Liver (tissue), 8 donors: ENCODE measurements at regions not wholly inside any gene's neighbourhood (a gene's known extent, or its start where the extent isn't known, plus 50 kb on each side); places are given as distances from the start of the nearest gene placed in this dataset.

Source experiments
- DNase-seq: peaks from one replicate; pipeline ENCODE4 v3.0.0-alpha.2; 2017; ENCODE audit warnings: low spot score
- H3K27ac ChIP-seq, 2 donors: one replicate each; pipeline ENCODE4 v1.7.0; 2013; ENCODE audit warnings: inconsistent platforms in 2 of 2, low read length in 2 of 2, control low read depth in 1 of 2, low read depth in 1 of 2, mild to moderate bottlenecking in 1 of 2
- H3K27me3 ChIP-seq, 4 donors: one replicate each; pipeline versions ENCODE4 v1.6.1 to v1.7.0; 2013; ENCODE audit warnings: low read length in 3 of 4, inconsistent platforms in 1 of 4, mild to moderate bottlenecking in 1 of 4, moderate library complexity in 1 of 4; ENCODE audit not compliant: control insufficient read depth in 4 of 4, insufficient read depth in 4 of 4
- H3K36me3 ChIP-seq, 4 donors: one replicate each; pipeline versions ENCODE4 v1.6.1 to v1.7.0; 2013; ENCODE audit warnings: low read length in 3 of 4, mild to moderate bottlenecking in 3 of 4, low read depth in 1 of 4, moderate library complexity in 1 of 4; ENCODE audit not compliant: control insufficient read depth in 4 of 4, insufficient read depth in 3 of 4
- H3K4me1 ChIP-seq, 4 donors: one replicate each; pipeline versions ENCODE4 v1.6.1 to v1.7.0; 2013; ENCODE audit warnings: low read length in 3 of 4, mild to moderate bottlenecking in 3 of 4, moderate library complexity in 1 of 4; ENCODE audit not compliant: control insufficient read depth in 4 of 4, insufficient read depth in 4 of 4
- H3K4me3 ChIP-seq, 3 donors: one replicate each; pipeline versions ENCODE4 v1.6.1 to v1.7.0; 2013; ENCODE audit warnings: low read length in 3 of 3, control low read depth in 1 of 3, low read depth in 1 of 3, mild to moderate bottlenecking in 1 of 3
- H3K9ac ChIP-seq, 2 donors: one replicate each; pipeline ENCODE4 v1.7.0; 2013; ENCODE audit warnings: low read length in 2 of 2, mild to moderate bottlenecking in 2 of 2, moderate library complexity in 2 of 2, control low read depth in 1 of 2, low read depth in 1 of 2
- H3K9me3 ChIP-seq, 4 donors: one replicate each; pipeline versions ENCODE4 v1.6.1 to v1.7.0; 2013; ENCODE audit warnings: low read length in 3 of 4; ENCODE audit not compliant: control insufficient read depth in 4 of 4
- CTCF ChIP-seq: fragments of 150-350 bp; IDR thresholded peaks from 2 replicates; pipeline ENCODE4 v1.5.1; 2017; ENCODE audit warnings: improper control_type of control experiment, low read depth, low read length; ENCODE audit not compliant: missing input control
- EGR1 ChIP-seq, 2 donors: IDR thresholded peaks; 2 replicates each; pipeline ENCODE4 v1.6.1; 2016 to 2018; ENCODE audit warnings: antibody characterized with exemption in 2 of 2, low read depth in 2 of 2
- FOXA1 ChIP-seq: IDR thresholded peaks from 2 replicates; pipeline ENCODE4 v1.6.1; 2016; ENCODE audit warnings: antibody characterized with exemption
- FOXA2 ChIP-seq: IDR thresholded peaks from 2 replicates; pipeline ENCODE4 v1.6.1; 2016; ENCODE audit warnings: antibody characterized with exemption
- GABPA ChIP-seq, 2 donors: IDR thresholded peaks in 1 of 2; conservative IDR thresholded peaks in 1 of 2; 2 replicates each; pipeline ENCODE4 v1.6.1; 2016; ENCODE audit warnings: antibody characterized with exemption in 2 of 2, mild to moderate bottlenecking in 1 of 2, moderate library complexity in 1 of 2
- HNF4A ChIP-seq, 2 donors: conservative IDR thresholded peaks; 2 replicates each; pipeline ENCODE4 v1.6.1; 2016; ENCODE audit warnings: antibody characterized with exemption in 2 of 2, mild to moderate bottlenecking in 2 of 2
- HNF4G ChIP-seq: IDR thresholded peaks from 2 replicates; pipeline ENCODE4 v1.6.1; 2016; ENCODE audit warnings: antibody characterized with exemption
- JUND ChIP-seq, 2 donors: IDR thresholded peaks; 2 replicates each; pipeline ENCODE4 v1.6.1; 2016; ENCODE audit warnings: antibody characterized with exemption in 2 of 2
- NR2F2 ChIP-seq: IDR thresholded peaks from 2 replicates; pipeline ENCODE4 v1.6.1; 2016; ENCODE audit warnings: antibody characterized with exemption
- RAD21 ChIP-seq, 2 donors: IDR thresholded peaks; 2 replicates each; pipeline ENCODE4 v1.6.1; 2016; ENCODE audit warnings: antibody characterized with exemption in 2 of 2, mild to moderate bottlenecking in 2 of 2
- REST ChIP-seq: IDR thresholded peaks from 2 replicates; pipeline ENCODE4 v1.6.1; 2016; ENCODE audit warnings: antibody characterized with exemption, mild to moderate bottlenecking
- RXRA ChIP-seq, 2 donors: IDR thresholded peaks; 2 replicates each; pipeline ENCODE4 v1.6.1; 2017 to 2018; ENCODE audit warnings: antibody characterized with exemption in 2 of 2, mild to moderate bottlenecking in 1 of 2
- SP1 ChIP-seq: IDR thresholded peaks from 2 replicates; pipeline ENCODE4 v1.6.1; 2018; ENCODE audit warnings: antibody characterized with exemption, mild to moderate bottlenecking
- TAF1 ChIP-seq: conservative IDR thresholded peaks from 2 replicates; pipeline ENCODE4 v1.6.1; 2016; ENCODE audit warnings: antibody characterized with exemption, mild to moderate bottlenecking
- YY1 ChIP-seq: IDR thresholded peaks from 2 replicates; pipeline ENCODE4 v1.6.1; 2016; ENCODE audit warnings: antibody characterized with exemption, mild to moderate bottlenecking
- ZBTB33 ChIP-seq: IDR thresholded peaks from 2 replicates; pipeline ENCODE4 v1.6.1; 2016; ENCODE audit warnings: antibody characterized with exemption
- WGBS: extraction: QIAGEN DNeasy Blood & Tissue Kit; methylation state at CpG from one replicate; pipeline ENCODE4 v1.1.7; 2013; 5-methylcytosine and 5-hydroxymethylcytosine counted together
- TF ChIP-seq, protein P1 (sequence below): IDR thresholded peaks from 2 replicates; pipeline ENCODE4 v1.6.1; 2016; ENCODE audit warnings: antibody characterized with exemption
- TF ChIP-seq, protein P2 (sequence below): IDR thresholded peaks from 2 replicates; pipeline ENCODE4 v1.6.1; 2016; ENCODE audit warnings: antibody characterized with exemption
- donor health status: healthy.
- donor health status: healthy.
- donor health status: healthy.
- donor health status: healthy.
- donor health status: healthy.

GRCh38 chr6:43901733-43902230 is 131.8 kb downstream of the VEGFA start:
- H3K9me3 ChIP-seq: no peaks in the 10 kb centered on the region
- H3K27me3 ChIP-seq: no peaks in the 10 kb centered on the region
- H3K9ac ChIP-seq: no peak overlapping the region
- no peak for TF ChIP-seq EGR1 (IDR thresholded peaks at IDR 0.05; ENCODE audit: low read depth in 2 of 2)
- no peak for TF ChIP-seq SP1
- no peak for TF ChIP-seq HNF4G
- TF ChIP-seq NR2F2: no peak
- no peak for TF ChIP-seq FOXA2
- TF ChIP-seq RXRA (IDR thresholded peaks at IDR 0.05): no peak
- no peak for TF ChIP-seq FOXA1
- TF ChIP-seq HNF4A (conservative IDR thresholded peaks at IDR 0.05): no peak
- TF ChIP-seq RAD21 (IDR thresholded peaks at IDR 0.05): no peak
- no peak for TF ChIP-seq YY1
- TF ChIP-seq GABPA (IDR thresholded peaks at IDR 0.05 in 1 of 2, conservative IDR thresholded peaks at IDR 0.05 in 1 of 2): no peak
- TF ChIP-seq CTCF: no peak
- no peak for TF ChIP-seq TAF1
- TF ChIP-seq, protein P1, sequence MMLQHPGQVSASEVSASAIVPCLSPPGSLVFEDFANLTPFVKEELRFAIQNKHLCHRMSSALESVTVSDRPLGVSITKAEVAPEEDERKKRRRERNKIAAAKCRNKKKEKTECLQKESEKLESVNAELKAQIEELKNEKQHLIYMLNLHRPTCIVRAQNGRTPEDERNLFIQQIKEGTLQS: no peak
- no peak for TF ChIP-seq REST
- TF ChIP-seq, protein P2, sequence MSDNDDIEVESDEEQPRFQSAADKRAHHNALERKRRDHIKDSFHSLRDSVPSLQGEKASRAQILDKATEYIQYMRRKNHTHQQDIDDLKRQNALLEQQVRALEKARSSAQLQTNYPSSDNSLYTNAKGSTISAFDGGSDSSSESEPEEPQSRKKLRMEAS: no peak
- no peak for TF ChIP-seq ZBTB33
- no peak for TF ChIP-seq JUND (IDR thresholded peaks at IDR 0.05)
- 87% methylated on average over 4 of the region's 4 CpGs for WGBS
- H3K4me3 ChIP-seq: no peak overlapping the region
- H3K4me1 ChIP-seq: peaks cover 16 to 39% (median 27%) of the 10 kb centered on the region in 4 donors
- H3K36me3 ChIP-seq: no peaks in the 10 kb centered on the region
- H3K27ac ChIP-seq: peak overlapping the region; percentile 53 to 90
- DNase-seq: no peak
